ENCODE measurements at regions not wholly inside any gene's neighbourhood (a gene's known extent, or its start where the extent isn't known, plus 50 kb on each side); places are given as distances from the start of the nearest gene placed in this dataset.

GRCh38 chr11:28495333-28495732 is 387.1 kb downstream of the METTL15 start:
- no peaks in the 10 kb centered on the region for H3K27me3 ChIP-seq (ENCODE audit: control insufficient read depth, insufficient read depth, low read length)
- no peak for DNase-seq (ENCODE audit: low read depth, low spot score)
- no TSS peak for BruUV-seq (replicated peaks)
- CTCF ChIA-PET: no interaction called here
- no peaks in the 10 kb centered on the region for H3K36me3 ChIP-seq (ENCODE audit: control insufficient read depth, insufficient read depth, low read length)
- TF ChIP-seq POLR2AphosphoS5 (IDR thresholded peaks at IDR 0.05; ENCODE audit: low read depth, low read length) (no peak), CTCF (IDR thresholded peaks at IDR 0.05) (no peak), SIN3A (IDR thresholded peaks at IDR 0.05; ENCODE audit: borderline replicate concordance, insufficient read depth, low read depth, low read length) (no peak), TCF7L2 (IDR thresholded peaks at IDR 0.05; ENCODE audit: low read depth, low read length) (no peak), REST (IDR thresholded peaks at IDR 0.05; ENCODE audit: insufficient read depth in 1 of 2, low read depth in 2 of 2, low read length in 1 of 2) (no peak)
- in situ Hi-C loops (cut with HindIII; ENCODE audit: low pct_unique_long_range_greater_than_20kb, low sequenced_read_pairs): no loop called here
- no peak overlapping the region for H3K27ac ChIP-seq (ENCODE audit: low read length)
- ATAC-seq: no peak
- H3K9me3 ChIP-seq (ENCODE audit: control insufficient read depth, insufficient read depth, low read depth, low read length): no peaks in the 10 kb centered on the region
- POLR2A ChIA-PET: no interaction called here
- H3K4me1 ChIP-seq (ENCODE audit: control insufficient read depth, insufficient read depth, low read length): no peaks in the 10 kb centered on the region
- no peak overlapping the region for H3K4me3 ChIP-seq (ENCODE audit: low read depth in 2 of 2, low read length in 2 of 2)
- intact Hi-C loops (cut with micrococcal nuclease; ENCODE audit: unreplicated experiment): no loop called here

- Histone ChIP-seq H3K27me3 (ENCODE audit: control insufficient read depth, insufficient read depth, low read length) (no peaks in the 10 kb centered on the region), H3K4me1 (ENCODE audit: control insufficient read depth, insufficient read depth, low read length) (no peaks in the 10 kb centered on the region), H3K27ac (ENCODE audit: low read length) (no peak overlapping the region), H3K9me3 (ENCODE audit: control insufficient read depth, insufficient read depth, low read depth, low read length) (no peaks in the 10 kb centered on the region), H3K36me3 (ENCODE audit: control insufficient read depth, insufficient read depth, low read length) (no peaks in the 10 kb centered on the region), H3K4me3 (ENCODE audit: low read depth in 2 of 2, low read length in 2 of 2) (no peak overlapping the region)
- ATAC-seq (no peak), DNase-seq (ENCODE audit: low read depth, low spot score) (no peak)
- ChIA-PET POLR2A (no interaction called here), CTCF (no interaction called here)
- in situ Hi-C loops (cut with HindIII; ENCODE audit: low pct_unique_long_range_greater_than_20kb, low sequenced_read_pairs): no loop called here
- no TSS peak for BruUV-seq (replicated peaks)
- TF ChIP-seq SIN3A (IDR thresholded peaks at IDR 0.05; ENCODE audit: borderline replicate concordance, insufficient read depth, low read depth, low read length): no peak
- no peak for TF ChIP-seq REST (IDR thresholded peaks at IDR 0.05; ENCODE audit: insufficient read depth in 1 of 2, low read depth in 2 of 2, low read length in 1 of 2)
- TF ChIP-seq CTCF (IDR thresholded peaks at IDR 0.05): no peak
- TF ChIP-seq POLR2AphosphoS5 (IDR thresholded peaks at IDR 0.05; ENCODE audit: low read depth, low read length): no peak
- TF ChIP-seq TCF7L2 (IDR thresholded peaks at IDR 0.05; ENCODE audit: low read depth, low read length): no peak
- intact Hi-C loops (cut with micrococcal nuclease; ENCODE audit: unreplicated experiment): no loop called here
These were observed 383.2 kb downstream of the METTL15 start for GRCh38 chr11:28491431-28491830.
